HEK293 (cell line): ENCODE measurements at regions not wholly inside any gene's neighbourhood (a gene's known extent, or its start where the extent isn't known, plus 50 kb on each side); places are given as distances from the start of the nearest gene placed in this dataset.

Experiments used
- CTCF ChIA-PET: fragments of 350-600 bp; formaldehyde crosslinking; extraction: SDS; loops from one replicate; lab custom pipeline; 2021; ENCODE audit warnings: antibody characterized with exemption; lab: Yijun Ruan, JAX
- POLR2A ChIA-PET: fragments of 300-600 bp; formaldehyde crosslinking; extraction: SDS; loops from one replicate; lab custom pipeline; 2020; ENCODE audit warnings: antibody characterized with exemption, inconsistent platforms; lab: Yijun Ruan, JAX
- H3K27ac ChIP-seq: fragments of 200-500 bp; sonication (Bioruptor generic); 2 replicates; pipeline ENCODE4 v1.5.1; 2014; ENCODE audit warnings: low read depth, low read length, control low read depth, inconsistent platforms; ENCODE audit errors: extremely low read depth
- H3K36me3 ChIP-seq, 2 experiments: fragments of 200-500 bp in 1 of 2; sonication (Bioruptor generic) in 1 of 2; 1 replicate in 1 of 2; 2 replicates in 1 of 2; pipeline ENCODE4 v1.5.1; 2014 to 2017; ENCODE audit warnings: inconsistent platforms in 2 of 2, low read length in 2 of 2; ENCODE audit not compliant: control insufficient read depth in 2 of 2, insufficient read depth in 1 of 2
- H3K4me1 ChIP-seq: fragments of 200-500 bp; sonication (Bioruptor generic); 2 replicates; pipeline ENCODE4 v1.5.1; 2014; ENCODE audit warnings: mild to moderate bottlenecking, low read length, inconsistent platforms; ENCODE audit not compliant: control insufficient read depth, insufficient read depth
- H3K4me3 ChIP-seq: 2 replicates; pipeline ENCODE4 v1.5.1; 2011; ENCODE audit warnings: low read depth, mild to moderate bottlenecking, control low read depth, low read length, moderate library complexity
- H3K9me3 ChIP-seq: fragments of 200-500 bp; sonication (Bioruptor generic); 2 replicates; pipeline ENCODE4 v1.5.1; 2014; ENCODE audit warnings: low read depth, low read length, inconsistent platforms; ENCODE audit not compliant: control insufficient read depth, insufficient read depth
- EGR2 ChIP-seq: fragments of 450-650 bp; formaldehyde crosslinking; IDR thresholded peaks from 2 replicates; pipeline ENCODE4 v1.5.1; 2016; ENCODE audit warnings: low read depth, missing biosample characterization, missing genetic modification characterization
- GLIS2 ChIP-seq: fragments of 450-650 bp; formaldehyde crosslinking; IDR thresholded peaks from 2 replicates; pipeline ENCODE4 v1.5.1; 2016; ENCODE audit warnings: missing biosample characterization, missing genetic modification characterization
- HOXC10 ChIP-seq: sonication (generic); formaldehyde crosslinking; IDR thresholded peaks from 2 replicates; pipeline ENCODE4 v1.8.1; 2023; ENCODE audit warnings: mild to moderate bottlenecking, missing genetic modification reagents
- PRDM1 ChIP-seq: fragments of 450-650 bp; formaldehyde crosslinking; IDR thresholded peaks from 2 replicates; pipeline ENCODE4; 2016; ENCODE audit warnings: missing biosample characterization, missing genetic modification characterization
- ZBTB17 ChIP-seq: fragments of 450-650 bp; formaldehyde crosslinking; IDR thresholded peaks from 2 replicates; pipeline ENCODE4 v1.5.1; 2016; ENCODE audit warnings: missing biosample characterization, missing genetic modification characterization
- ZFHX2 ChIP-seq: fragments of 450-650 bp; formaldehyde crosslinking; conservative IDR thresholded peaks from 2 replicates; pipeline ENCODE4 v1.5.1; 2016; ENCODE audit warnings: missing biosample characterization, missing genetic modification characterization
- ZFP3 ChIP-seq: fragments of 450-650 bp; formaldehyde crosslinking; IDR thresholded peaks from 2 replicates; pipeline ENCODE4 v1.5.1; 2016; ENCODE audit warnings: low read depth, missing biosample characterization, missing genetic modification characterization
- ZNF169 ChIP-seq: fragments of 450-650 bp; formaldehyde crosslinking; IDR thresholded peaks from 2 replicates; pipeline ENCODE4 v1.5.1; 2016; ENCODE audit warnings: missing biosample characterization, missing genetic modification characterization
- ZNF214 ChIP-seq: fragments of 450-650 bp; formaldehyde crosslinking; IDR thresholded peaks from 2 replicates; pipeline ENCODE4 v1.5.1; 2017; ENCODE audit warnings: missing biosample characterization, mild to moderate bottlenecking, missing genetic modification characterization, borderline replicate concordance
- ZNF48 ChIP-seq: fragments of 450-650 bp; formaldehyde crosslinking; IDR thresholded peaks from 2 replicates; pipeline ENCODE4 v1.5.1; 2016; ENCODE audit warnings: missing biosample characterization, missing genetic modification characterization
- ZNF514 ChIP-seq: fragments of 450-650 bp; formaldehyde crosslinking; IDR thresholded peaks from 2 replicates; pipeline ENCODE4 v1.5.1; 2016; ENCODE audit warnings: missing biosample characterization, missing genetic modification characterization
- ZNF785 ChIP-seq: fragments of 450-650 bp; formaldehyde crosslinking; IDR thresholded peaks from 2 replicates; pipeline ENCODE4 v1.5.1; 2016; ENCODE audit warnings: missing biosample characterization, missing genetic modification characterization
- ZNF843 ChIP-seq: fragments of 450-650 bp; formaldehyde crosslinking; IDR thresholded peaks from 2 replicates; pipeline ENCODE4 v1.5.1; 2016; ENCODE audit warnings: missing biosample characterization, missing genetic modification characterization
- TF ChIP-seq, protein P1 (sequence below): sonication (generic); formaldehyde crosslinking; IDR thresholded peaks from 2 replicates; pipeline ENCODE4 v1.8.1; 2022; ENCODE audit warnings: mild to moderate bottlenecking, moderate library complexity, missing genetic modification reagents
- TF ChIP-seq, protein P2 (sequence below): fragments of 450-650 bp; formaldehyde crosslinking; IDR thresholded peaks from 2 replicates; pipeline ENCODE4 v1.5.1; 2016; ENCODE audit warnings: missing biosample characterization, missing genetic modification characterization
- TF ChIP-seq, protein P3 (sequence below): fragments of 450-650 bp; formaldehyde crosslinking; IDR thresholded peaks from 2 replicates; pipeline ENCODE4 v1.5.1; 2017; ENCODE audit warnings: missing biosample characterization, missing genetic modification characterization
- TF ChIP-seq, protein P4 (sequence below): fragments of 450-650 bp; formaldehyde crosslinking; conservative IDR thresholded peaks from 2 replicates; pipeline ENCODE4 v1.5.1; 2016; ENCODE audit warnings: low read depth, missing biosample characterization, missing genetic modification characterization
- TF ChIP-seq, protein P5 (sequence below): fragments of 450-650 bp; formaldehyde crosslinking; IDR thresholded peaks from 2 replicates; pipeline ENCODE4 v1.5.1; 2016; ENCODE audit warnings: missing biosample characterization, missing genetic modification characterization, low read depth
- TF ChIP-seq, protein P6 (sequence below): fragments of 450-650 bp; formaldehyde crosslinking; IDR thresholded peaks from 2 replicates; pipeline ENCODE4 v1.5.1; 2017; ENCODE audit warnings: missing biosample characterization, missing genetic modification characterization

DNA sequence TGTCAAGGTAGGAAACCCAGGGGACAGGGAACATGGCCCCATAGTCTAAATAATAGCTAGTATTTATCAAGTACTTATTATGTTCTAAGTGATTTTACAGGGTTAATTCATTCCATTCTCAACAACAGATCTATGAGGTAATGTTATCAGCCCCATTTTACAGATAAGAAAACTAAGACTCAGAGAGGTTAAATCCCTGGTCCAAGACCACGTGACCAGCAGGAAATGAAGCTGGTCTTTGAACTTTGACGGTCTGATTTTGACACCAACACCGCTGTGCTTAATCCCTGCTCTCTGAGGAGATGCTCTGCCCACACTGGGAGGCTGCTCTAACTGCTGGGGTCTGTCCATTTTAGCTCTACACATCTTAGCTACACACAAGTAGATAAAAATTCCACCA, 253.5 kb downstream of the SPTSSA start (continued):
- TF ChIP-seq ZNF514 (tag by site-specific recombination): no peak
- no peak for TF ChIP-seq ZFP3 (tag by site-specific recombination)
- TF ChIP-seq HOXC10 (CRISPR knock-in tag): no peak
- TF ChIP-seq ZNF214 (tag by site-specific recombination): no peak
- TF ChIP-seq, protein P1, sequence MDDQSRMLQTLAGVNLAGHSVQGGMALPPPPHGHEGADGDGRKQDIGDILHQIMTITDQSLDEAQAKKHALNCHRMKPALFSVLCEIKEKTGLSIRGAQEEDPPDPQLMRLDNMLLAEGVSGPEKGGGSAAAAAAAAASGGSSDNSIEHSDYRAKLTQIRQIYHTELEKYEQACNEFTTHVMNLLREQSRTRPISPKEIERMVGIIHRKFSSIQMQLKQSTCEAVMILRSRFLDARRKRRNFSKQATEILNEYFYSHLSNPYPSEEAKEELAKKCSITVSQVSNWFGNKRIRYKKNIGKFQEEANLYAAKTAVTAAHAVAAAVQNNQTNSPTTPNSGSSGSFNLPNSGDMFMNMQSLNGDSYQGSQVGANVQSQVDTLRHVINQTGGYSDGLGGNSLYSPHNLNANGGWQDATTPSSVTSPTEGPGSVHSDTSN (CRISPR knock-in tag): no peak
- TF ChIP-seq GLIS2 (tag by site-specific recombination): no peak
- TF ChIP-seq, protein P2, sequence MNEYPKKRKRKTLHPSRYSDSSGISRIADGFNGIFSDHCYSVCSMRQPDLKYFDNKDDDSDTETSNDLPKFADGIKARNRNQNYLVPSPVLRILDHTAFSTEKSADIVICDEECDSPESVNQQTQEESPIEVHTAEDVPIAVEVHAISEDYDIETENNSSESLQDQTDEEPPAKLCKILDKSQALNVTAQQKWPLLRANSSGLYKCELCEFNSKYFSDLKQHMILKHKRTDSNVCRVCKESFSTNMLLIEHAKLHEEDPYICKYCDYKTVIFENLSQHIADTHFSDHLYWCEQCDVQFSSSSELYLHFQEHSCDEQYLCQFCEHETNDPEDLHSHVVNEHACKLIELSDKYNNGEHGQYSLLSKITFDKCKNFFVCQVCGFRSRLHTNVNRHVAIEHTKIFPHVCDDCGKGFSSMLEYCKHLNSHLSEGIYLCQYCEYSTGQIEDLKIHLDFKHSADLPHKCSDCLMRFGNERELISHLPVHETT: no peak
- TF ChIP-seq ZBTB17 (tag by site-specific recombination): no peak
- TF ChIP-seq, all 188 proteins: peak for 0

DNA sequence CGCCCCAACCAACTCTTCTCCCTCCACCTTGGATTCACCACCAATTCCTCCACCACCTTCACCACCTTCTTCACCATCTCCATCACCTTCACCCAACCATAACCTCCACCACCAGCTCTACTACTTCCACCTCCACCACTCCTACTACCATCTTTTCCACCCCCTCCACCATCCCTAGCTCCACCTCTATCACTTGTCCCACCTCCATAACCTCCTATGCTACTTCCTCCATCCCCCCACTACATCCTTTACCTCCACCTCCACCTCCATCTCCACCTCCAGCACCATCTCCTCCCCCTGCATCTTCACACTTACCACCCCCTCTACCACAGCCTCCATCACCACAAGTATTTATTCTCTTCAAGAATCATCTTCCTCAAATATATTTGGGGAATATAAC, 254.9 kb upstream of the EGLN3 start:
- TF ChIP-seq ZNF843 (tag by site-specific recombination) (no peak), ZNF785 (tag by site-specific recombination) (peak; percentile 32; the same call in 1 of the 2 replicates), ZFHX2 (peak; percentile 74), ZNF48 (no peak), PRDM1 (tag by site-specific recombination) (no peak), EGR2 (peak; percentile 98), ZNF169 (tag by site-specific recombination) (0 out of 2 replicates have a peak, but pooled peaks have one; percentile 23)
- TF ChIP-seq, protein P3, sequence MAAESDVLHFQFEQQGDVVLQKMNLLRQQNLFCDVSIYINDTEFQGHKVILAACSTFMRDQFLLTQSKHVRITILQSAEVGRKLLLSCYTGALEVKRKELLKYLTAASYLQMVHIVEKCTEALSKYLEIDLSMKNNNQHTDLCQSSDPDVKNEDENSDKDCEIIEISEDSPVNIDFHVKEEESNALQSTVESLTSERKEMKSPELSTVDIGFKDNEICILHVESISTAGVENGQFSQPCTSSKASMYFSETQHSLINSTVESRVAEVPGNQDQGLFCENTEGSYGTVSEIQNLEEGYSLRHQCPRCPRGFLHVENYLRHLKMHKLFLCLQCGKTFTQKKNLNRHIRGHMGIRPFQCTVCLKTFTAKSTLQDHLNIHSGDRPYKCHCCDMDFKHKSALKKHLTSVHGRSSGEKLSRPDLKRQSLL (tag by site-specific recombination): peak; percentile 66; the same call in 1 of the 2 replicates
- TF ChIP-seq, protein P4, sequence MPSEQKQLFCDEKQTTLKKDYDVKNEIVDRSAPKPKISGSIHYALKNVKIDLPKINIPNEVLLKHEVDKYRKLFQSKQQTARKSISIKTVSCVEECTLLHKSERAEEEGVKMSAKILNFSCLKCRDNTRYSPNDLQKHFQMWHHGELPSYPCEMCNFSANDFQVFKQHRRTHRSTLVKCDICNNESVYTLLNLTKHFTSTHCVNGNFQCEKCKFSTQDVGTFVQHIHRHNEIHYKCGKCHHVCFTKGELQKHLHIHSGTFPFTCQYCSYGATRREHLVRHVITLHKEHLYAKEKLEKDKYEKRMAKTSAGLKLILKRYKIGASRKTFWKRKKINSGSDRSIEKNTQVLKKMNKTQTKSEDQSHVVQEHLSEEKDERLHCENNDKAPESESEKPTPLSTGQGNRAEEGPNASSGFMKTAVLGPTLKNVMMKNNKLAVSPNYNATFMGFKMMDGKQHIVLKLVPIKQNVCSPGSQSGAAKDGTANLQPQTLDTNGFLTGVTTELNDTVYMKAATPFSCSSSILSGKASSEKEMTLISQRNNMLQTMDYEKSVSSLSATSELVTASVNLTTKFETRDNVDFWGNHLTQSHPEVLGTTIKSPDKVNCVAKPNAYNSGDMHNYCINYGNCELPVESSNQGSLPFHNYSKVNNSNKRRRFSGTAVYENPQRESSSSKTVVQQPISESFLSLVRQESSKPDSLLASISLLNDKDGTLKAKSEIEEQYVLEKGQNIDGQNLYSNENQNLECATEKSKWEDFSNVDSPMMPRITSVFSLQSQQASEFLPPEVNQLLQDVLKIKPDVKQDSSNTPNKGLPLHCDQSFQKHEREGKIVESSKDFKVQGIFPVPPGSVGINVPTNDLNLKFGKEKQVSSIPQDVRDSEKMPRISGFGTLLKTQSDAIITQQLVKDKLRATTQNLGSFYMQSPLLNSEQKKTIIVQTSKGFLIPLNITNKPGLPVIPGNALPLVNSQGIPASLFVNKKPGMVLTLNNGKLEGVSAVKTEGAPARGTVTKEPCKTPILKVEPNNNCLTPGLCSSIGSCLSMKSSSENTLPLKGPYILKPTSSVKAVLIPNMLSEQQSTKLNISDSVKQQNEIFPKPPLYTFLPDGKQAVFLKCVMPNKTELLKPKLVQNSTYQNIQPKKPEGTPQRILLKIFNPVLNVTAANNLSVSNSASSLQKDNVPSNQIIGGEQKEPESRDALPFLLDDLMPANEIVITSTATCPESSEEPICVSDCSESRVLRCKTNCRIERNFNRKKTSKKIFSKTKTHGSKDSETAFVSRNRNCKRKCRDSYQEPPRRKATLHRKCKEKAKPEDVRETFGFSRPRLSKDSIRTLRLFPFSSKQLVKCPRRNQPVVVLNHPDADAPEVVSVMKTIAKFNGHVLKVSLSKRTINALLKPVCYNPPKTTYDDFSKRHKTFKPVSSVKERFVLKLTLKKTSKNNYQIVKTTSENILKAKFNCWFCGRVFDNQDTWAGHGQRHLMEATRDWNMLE (tag by site-specific recombination): no peak
- TF ChIP-seq, protein P5, sequence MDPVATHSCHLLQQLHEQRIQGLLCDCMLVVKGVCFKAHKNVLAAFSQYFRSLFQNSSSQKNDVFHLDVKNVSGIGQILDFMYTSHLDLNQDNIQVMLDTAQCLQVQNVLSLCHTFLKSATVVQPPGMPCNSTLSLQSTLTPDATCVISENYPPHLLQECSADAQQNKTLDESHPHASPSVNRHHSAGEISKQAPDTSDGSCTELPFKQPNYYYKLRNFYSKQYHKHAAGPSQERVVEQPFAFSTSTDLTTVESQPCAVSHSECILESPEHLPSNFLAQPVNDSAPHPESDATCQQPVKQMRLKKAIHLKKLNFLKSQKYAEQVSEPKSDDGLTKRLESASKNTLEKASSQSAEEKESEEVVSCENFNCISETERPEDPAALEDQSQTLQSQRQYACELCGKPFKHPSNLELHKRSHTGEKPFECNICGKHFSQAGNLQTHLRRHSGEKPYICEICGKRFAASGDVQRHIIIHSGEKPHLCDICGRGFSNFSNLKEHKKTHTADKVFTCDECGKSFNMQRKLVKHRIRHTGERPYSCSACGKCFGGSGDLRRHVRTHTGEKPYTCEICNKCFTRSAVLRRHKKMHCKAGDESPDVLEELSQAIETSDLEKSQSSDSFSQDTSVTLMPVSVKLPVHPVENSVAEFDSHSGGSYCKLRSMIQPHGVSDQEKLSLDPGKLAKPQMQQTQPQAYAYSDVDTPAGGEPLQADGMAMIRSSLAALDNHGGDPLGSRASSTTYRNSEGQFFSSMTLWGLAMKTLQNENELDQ (tag by site-specific recombination): no peak
- TF ChIP-seq, protein P6, sequence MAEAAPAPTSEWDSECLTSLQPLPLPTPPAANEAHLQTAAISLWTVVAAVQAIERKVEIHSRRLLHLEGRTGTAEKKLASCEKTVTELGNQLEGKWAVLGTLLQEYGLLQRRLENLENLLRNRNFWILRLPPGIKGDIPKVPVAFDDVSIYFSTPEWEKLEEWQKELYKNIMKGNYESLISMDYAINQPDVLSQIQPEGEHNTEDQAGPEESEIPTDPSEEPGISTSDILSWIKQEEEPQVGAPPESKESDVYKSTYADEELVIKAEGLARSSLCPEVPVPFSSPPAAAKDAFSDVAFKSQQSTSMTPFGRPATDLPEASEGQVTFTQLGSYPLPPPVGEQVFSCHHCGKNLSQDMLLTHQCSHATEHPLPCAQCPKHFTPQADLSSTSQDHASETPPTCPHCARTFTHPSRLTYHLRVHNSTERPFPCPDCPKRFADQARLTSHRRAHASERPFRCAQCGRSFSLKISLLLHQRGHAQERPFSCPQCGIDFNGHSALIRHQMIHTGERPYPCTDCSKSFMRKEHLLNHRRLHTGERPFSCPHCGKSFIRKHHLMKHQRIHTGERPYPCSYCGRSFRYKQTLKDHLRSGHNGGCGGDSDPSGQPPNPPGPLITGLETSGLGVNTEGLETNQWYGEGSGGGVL: 0 out of 2 replicates have a peak, but pooled peaks have one; percentile 8
- H3K4me1 ChIP-seq: no peaks in the 10 kb centered on the region
- CTCF ChIA-PET: interaction anchor here (0.5 to 0.7 kb wide), 2 partner anchors 356 to 413 kb away, joined by 3 read pairs; no protein-coding TSS in a partner anchor
- no peak overlapping the region for H3K4me3 ChIP-seq
- H3K27ac ChIP-seq: no peak overlapping the region
- POLR2A ChIA-PET: no interaction called here
- H3K9me3 ChIP-seq: no peaks in the 10 kb centered on the region
- H3K36me3 ChIP-seq: no peaks in the 10 kb centered on the region
